Keratinocyte (primary cell): ENCODE measurements at regions not wholly inside any gene's neighbourhood (a gene's known extent, or its start where the extent isn't known, plus 50 kb on each side); places are given as distances from the start of the nearest gene placed in this dataset.

ENCODE experiments used
- CTCF ChIP-seq, 3 experiments: IDR thresholded peaks in 1 of 3; conservative IDR thresholded peaks in 1 of 3; optimal IDR thresholded peaks in 1 of 3; 2 replicates in 2 of 3; 3 replicates in 1 of 3; pipeline versions ENCODE3 to v1.5.1; 2011; ENCODE audit warnings: low read length in 3 of 3, mild to moderate bottlenecking in 3 of 3, moderate library complexity in 2 of 3, control low read depth in 1 of 3, inconsistent platforms in 1 of 3; ENCODE audit not compliant: insufficient read depth in 2 of 3; ENCODE audit errors: extremely low read depth in 1 of 3
- EZH2 ChIP-seq: IDR thresholded peaks from one replicate; pipeline ENCODE4 v1.6.1; 2012; ENCODE audit warnings: inconsistent platforms, mild to moderate bottlenecking, low read length, moderate library complexity

- TF ChIP-seq CTCF (optimal IDR thresholded peaks at IDR 0.05 in 1 of 3, IDR thresholded peaks at IDR 0.05 in 1 of 3, conservative IDR thresholded peaks at IDR 0.05 in 1 of 3; ENCODE audit: extremely low read depth in 1 of 3, insufficient read depth in 2 of 3, low read length in 3 of 3) (no peak), EZH2 (no peak)
These were observed 481.4 kb upstream of the BTBD3 start for GRCh38 chr20:11436113-11436905.
